HG03045 (cell line): ENCODE measurements at regions not wholly inside any gene's neighbourhood (a gene's known extent, or its start where the extent isn't known, plus 50 kb on each side); places are given as distances from the start of the nearest gene placed in this dataset.

Experiments used
- ATAC-seq: cut with Tn5 transposase; IDR thresholded peaks from one replicate; pipeline ENCODE4 v1.9.1; 2021; ENCODE audit warnings: mild to moderate bottlenecking, moderate library complexity; ENCODE audit not compliant: unreplicated experiment

DNA sequence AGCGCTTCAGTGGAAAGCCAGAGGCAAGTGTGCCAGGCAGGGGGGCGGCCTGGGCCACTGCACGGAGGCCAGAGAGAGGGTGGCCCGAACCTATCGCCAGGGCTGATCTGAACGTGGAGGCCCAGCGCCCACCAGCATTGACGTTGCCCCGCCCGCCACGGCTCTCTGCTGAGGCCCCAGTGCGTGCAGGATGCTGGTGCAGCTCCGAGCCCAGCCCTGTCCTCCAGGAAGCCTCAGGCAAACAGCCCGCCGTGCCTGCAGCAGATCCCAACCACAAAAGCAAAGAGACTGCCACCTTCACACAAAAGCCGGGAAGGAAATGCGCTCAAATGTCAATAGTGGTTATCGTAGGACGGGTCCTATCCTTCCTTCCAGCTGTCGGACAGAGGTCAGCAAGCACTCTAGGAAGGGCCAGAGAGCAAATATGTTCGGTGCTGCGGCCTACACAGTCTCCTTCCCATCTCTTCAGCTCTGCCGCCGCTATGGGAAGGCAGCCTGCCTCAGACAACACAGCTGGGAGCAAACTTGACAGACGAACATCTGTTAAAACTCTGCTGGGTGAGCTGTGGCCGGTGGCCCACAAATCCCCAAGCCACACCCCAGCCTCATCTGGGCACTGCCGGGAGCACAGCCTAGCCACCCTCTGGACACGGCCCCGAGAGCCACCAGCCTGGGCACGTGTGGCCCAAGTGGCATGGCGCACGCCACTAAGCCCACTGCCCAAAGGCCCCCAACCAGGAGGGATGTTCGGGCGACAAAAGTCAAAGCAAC lies 146.2 kb downstream of the CRYBB2 start:
- no peak for ATAC-seq

DNA sequence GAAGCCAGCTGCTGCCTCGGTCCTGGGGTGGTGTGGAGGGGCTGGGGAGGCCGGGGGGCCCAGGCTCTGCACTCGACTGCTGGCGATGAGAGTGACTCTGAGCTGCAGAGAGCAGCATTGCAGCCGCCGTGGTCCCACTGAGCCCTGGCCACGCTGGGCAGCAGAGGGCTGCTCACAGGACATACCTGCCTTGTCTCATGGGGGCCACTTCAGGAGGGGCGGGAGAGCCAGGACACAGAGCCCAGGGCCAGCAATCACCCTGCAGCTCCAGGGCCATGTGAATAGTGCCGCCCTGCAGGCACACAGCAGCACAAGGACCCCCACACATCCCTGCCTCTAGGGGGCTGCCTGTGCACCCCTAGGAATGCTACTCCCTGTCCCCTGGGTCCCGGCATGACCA lies 147.0 kb downstream of the CRYBB2 start:
- ATAC-seq: no peak

- no peak for ATAC-seq
Observed at GRCh38 chr22:25366876-25367466, 147.5 kb downstream of the CRYBB2 start.

DNA sequence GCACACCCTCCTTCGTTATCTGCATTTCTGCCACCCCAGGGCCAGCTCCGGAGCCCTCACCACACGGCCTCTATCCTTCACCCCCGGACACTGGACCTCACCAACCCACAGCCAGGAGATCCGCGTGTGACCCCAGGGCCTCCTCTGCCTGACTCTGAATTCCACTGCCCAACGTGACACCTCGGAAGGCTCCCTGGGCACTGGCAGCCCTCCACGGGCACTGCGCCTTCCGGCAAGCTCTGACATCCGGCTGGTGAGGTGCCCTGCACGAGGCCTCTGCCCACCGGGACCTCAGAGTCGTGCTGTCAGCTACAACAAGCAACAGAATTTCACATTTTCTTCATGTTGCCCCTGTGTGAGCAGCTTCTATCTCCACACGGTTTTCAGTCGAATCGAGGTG lies 148.3 kb downstream of the CRYBB2 start:
- ATAC-seq: no peak

- ATAC-seq: no peak
Observed at GRCh38 chr22:25368271-25368670, 148.8 kb downstream of the CRYBB2 start.

- no peak for ATAC-seq
Observed at GRCh38 chr22:25369041-25369440, 149.6 kb downstream of the CRYBB2 start.

GRCh38 chr22:25370322-25370721 lies 150.9 kb downstream of the CRYBB2 start:
- no peak for ATAC-seq

DNA sequence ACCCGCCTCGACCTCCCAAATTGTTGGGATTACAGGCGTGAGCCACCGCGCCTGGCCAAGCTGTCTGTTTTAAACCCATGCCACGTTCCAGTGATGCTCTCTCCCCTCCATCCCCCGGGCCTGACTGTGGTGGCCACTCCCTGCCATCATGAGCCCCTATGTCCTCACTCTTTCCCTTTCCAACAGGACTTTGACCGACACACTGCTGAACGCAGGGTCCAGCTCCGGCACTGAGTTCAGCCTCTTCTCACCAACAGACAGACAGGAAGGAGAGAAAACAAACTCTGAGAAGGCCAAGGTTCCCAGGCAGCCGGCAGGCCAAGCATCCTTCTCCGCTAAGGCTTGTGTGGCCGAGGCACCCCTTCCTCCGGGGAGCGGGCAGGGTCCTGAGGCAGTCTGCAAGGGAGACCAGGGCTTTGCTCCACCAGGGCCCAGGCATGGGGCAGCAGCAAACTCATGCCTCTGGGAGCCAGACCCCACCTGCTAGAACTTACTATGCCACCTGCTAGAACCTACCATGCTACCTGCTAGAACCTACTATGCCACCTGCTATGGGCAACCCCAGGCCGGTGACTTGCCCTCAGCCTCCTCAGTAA lies 152.7 kb downstream of the CRYBB2 start:
- ATAC-seq: no peak

DNA sequence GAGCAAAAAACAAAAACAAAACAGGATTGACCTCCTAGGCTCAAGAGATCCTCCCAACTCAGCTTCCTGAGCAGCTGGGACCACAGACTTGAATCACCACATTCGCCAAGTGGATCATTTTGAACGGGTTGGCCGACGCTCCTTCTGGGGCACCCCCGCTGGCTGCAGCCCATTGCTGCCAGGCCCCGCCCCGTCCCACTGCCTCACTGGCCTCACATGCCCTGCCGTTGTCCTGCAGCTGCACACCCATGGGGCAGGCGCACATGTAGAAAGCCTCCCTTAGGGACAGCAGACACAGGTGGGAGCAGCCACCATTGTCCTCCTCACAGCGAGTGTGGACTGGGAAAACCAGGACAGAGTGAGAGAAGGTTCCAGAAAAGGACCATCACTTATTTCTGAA lies 154.5 kb downstream of the CRYBB2 start:
- no peak for ATAC-seq

GRCh38 chr22:25374869-25375268 lies 155.4 kb downstream of the CRYBB2 start:
- no peak for ATAC-seq

- ATAC-seq: no peak
Observed at GRCh38 chr22:25375683-25376082, 156.2 kb downstream of the CRYBB2 start.

DNA sequence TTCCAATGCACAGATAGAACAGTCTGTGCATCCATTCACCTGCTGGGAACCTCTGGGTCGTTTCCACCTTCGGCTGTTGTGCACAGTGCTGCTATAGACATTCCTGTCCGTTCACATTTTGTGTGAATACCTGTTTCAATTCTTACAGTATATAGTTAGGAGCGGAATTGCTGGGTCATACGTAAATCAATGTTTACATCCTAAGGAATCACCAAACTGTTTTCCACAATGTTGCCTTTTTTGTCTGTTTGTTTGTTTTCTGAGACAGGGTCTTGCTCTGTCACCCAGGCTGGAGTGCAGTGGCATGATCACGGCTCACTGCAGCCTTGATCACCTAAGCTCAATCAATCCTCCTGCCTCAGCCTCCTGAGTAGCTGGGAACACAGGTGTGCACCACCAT lies 158.3 kb downstream of the CRYBB2 start:
- no peak for ATAC-seq

GRCh38 chr22:25380122-25380747 lies 160.8 kb downstream of the CRYBB2 start:
- ATAC-seq: no peak

DNA sequence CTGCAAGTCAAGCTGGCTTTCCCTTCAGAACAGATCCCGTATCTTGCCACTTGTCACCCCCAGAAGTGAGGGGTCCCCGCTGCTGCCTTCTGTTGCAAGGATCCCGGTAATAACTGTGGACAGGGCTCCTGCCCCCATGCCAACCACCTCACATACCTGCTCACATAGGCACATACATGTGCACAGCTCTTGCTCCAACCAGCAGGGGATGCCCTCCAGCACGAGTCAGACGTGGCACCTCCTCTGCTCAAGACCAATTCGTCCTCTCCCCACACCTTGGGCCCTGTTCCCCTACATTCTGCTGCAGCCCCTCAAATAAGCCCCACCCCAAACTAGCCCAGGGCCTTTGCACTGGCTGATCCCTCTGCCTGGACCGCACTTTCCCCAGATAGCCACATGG lies 163.3 kb downstream of the CRYBB2 start:
- no peak for ATAC-seq

- ATAC-seq: no peak
Observed at GRCh38 chr22:25383278-25383820, 163.9 kb downstream of the CRYBB2 start.

DNA sequence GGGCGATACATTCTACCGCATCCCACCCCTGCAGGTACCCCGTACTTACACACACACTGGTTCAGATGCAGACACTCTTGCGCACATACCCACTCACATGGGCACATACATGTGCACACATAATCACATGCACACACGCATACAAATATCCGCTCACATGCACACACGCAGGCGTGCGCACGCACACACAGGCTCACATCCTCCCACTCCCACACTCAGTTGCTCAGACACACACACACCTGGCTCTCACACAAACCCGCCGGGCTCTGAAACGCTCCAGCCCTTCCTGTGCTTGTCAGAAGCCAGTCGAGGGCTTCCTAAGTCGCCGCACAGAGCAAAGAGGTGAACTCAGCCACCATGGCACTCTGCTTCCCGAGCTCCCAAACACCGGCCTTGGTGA lies 164.5 kb downstream of the CRYBB2 start:
- ATAC-seq: no peak

GRCh38 chr22:25386538-25386884 lies 167.1 kb downstream of the CRYBB2 start:
- ATAC-seq: no peak

DNA sequence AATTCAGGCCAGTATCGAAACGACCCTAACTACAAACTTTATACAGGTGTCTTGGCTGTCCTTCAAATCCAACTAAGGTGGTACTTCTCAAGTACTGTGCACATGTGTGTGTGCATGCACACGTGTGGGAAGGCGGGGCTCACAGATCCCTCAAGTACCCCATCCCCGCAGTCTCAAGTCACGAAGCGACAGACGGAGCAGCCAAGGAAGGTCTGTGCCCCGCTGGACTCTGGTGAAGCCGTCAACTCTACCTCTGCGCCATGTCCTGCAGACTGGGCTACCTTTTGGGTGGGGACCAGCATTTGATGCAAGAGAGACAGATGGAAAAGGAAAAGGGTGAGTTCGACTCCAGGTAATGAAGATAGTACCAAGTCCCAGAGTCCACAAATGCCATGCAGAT lies 169.0 kb downstream of the CRYBB2 start:
- ATAC-seq: no peak

- ATAC-seq: no peak
Observed at GRCh38 chr22:25388866-25389540, 169.6 kb downstream of the CRYBB2 start.

DNA sequence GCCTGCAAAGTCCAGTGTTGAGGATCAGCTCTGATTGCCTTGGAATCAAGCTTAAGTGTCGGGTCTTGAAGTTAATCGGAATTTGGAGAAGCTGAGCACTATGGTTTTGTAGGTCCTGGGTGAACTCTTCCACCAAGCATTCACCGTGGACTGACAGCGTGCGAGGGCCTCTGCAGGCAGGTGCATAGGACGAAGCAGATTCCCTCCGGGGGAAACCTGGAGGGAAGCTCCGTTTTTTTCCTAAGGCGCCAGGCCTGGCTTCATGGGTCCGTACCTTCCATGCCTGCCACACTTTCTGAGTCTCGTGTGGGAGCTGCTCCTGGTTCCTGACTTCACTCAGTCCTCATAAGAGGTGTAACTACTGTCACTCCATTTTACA lies 170.1 kb downstream of the CRYBB2 start:
- no peak for ATAC-seq
